ENCODE measurements at regions not wholly inside any gene's neighbourhood (a gene's known extent, or its start where the extent isn't known, plus 50 kb on each side); places are given as distances from the start of the nearest gene placed in this dataset.
"Not testable (repeated sequence)": the region's sequence is repeated elsewhere in the genome, so short reads cannot be mapped to it uniquely, and the experiment has no call there.

- H3K4me3 ChIP-seq (ENCODE audit: control insufficient read depth, low read depth, low read length), result no peak overlapping the region
- no peak for TF ChIP-seq CTCF (conservative IDR thresholded peaks at IDR 0.05; ENCODE audit: control insufficient read depth, insufficient read depth, low read depth, low read length)
- DNase-seq (ENCODE audit: low read depth), result no peak
These were observed 268.5 kb upstream of the CTNNB1 start for GRCh38 chr3:40930756-40931155.

GRCh38 chr3:40938591-40938990, 260.7 kb upstream of the CTNNB1 start:
- TF ChIP-seq CTCF (conservative IDR thresholded peaks at IDR 0.05; ENCODE audit: control insufficient read depth, insufficient read depth, low read depth, low read length), result no peak
- no peak overlapping the region for H3K4me3 ChIP-seq (ENCODE audit: control insufficient read depth, low read depth, low read length)
- no peak for DNase-seq (ENCODE audit: low read depth)

- no peak for TF ChIP-seq CTCF (conservative IDR thresholded peaks at IDR 0.05; ENCODE audit: control insufficient read depth, insufficient read depth, low read depth, low read length)
- peak; percentile 11 for DNase-seq (ENCODE audit: low read depth)
- no peak overlapping the region for H3K4me3 ChIP-seq (ENCODE audit: control insufficient read depth, low read depth, low read length)
These were observed 260.1 kb upstream of the CTNNB1 start for GRCh38 chr3:40939030-40939740.

- H3K4me3 ChIP-seq (ENCODE audit: control insufficient read depth, low read depth, low read length), result no peak overlapping the region
- no peak for TF ChIP-seq CTCF (conservative IDR thresholded peaks at IDR 0.05; ENCODE audit: control insufficient read depth, insufficient read depth, low read depth, low read length)
These were observed 259.6 kb upstream of the CTNNB1 start for GRCh38 chr3:40939741-40940130.

GRCh38 chr3:40940651-40941050, 258.7 kb upstream of the CTNNB1 start:
- DNase-seq (ENCODE audit: low read depth), result no peak
- H3K4me3 ChIP-seq (ENCODE audit: control insufficient read depth, low read depth, low read length), result no peak overlapping the region
- no peak for TF ChIP-seq CTCF (conservative IDR thresholded peaks at IDR 0.05; ENCODE audit: control insufficient read depth, insufficient read depth, low read depth, low read length)

More at GRCh38 chr3:40939741-40940130, 259.6 kb upstream of the CTNNB1 start:
- DNase-seq (ENCODE audit: low read depth), result no peak

- H3K4me3 ChIP-seq (ENCODE audit: control insufficient read depth, low read depth, low read length); DNase-seq (ENCODE audit: low read depth): not testable (repeated sequence)
These were observed 252.3 kb upstream of the CTNNB1 start for GRCh38 chr3:40947022-40947421.

- not testable (repeated sequence) for H3K4me3 ChIP-seq (ENCODE audit: control insufficient read depth, low read depth, low read length); DNase-seq (ENCODE audit: low read depth)
These were observed 250.0 kb upstream of the CTNNB1 start for GRCh38 chr3:40949347-40949746.

GRCh38 chr3:40951636-40952035, 247.7 kb upstream of the CTNNB1 start:
- peak; percentile 51 for DNase-seq (ENCODE audit: low read depth)
- H3K4me3 ChIP-seq (ENCODE audit: control insufficient read depth, low read depth, low read length), result no peak overlapping the region
- no peak for TF ChIP-seq CTCF (conservative IDR thresholded peaks at IDR 0.05; ENCODE audit: control insufficient read depth, insufficient read depth, low read depth, low read length)

Data from fibroblast of mammary gland (primary cell).